WTC11 (cell line): ENCODE measurements at regions not wholly inside any gene's neighbourhood (a gene's known extent, or its start where the extent isn't known, plus 50 kb on each side); places are given as distances from the start of the nearest gene placed in this dataset.

ENCODE experiments used
- CTCF ChIP-seq: fragments of 200-600 bp; IDR thresholded peaks from 2 replicates; pipeline ENCODE4 v1.8.0; 2022; ENCODE audit warnings: antibody characterized with exemption
- ERG ChIP-seq: fragments of 250-450 bp; sonication (Bioruptor Pico); IDR thresholded peaks from 2 replicates; pipeline ENCODE4 v1.8.0; 2021; ENCODE audit warnings: mild to moderate bottlenecking
- NR1H2 ChIP-seq: sonication (generic); formaldehyde crosslinking; IDR thresholded peaks from 2 replicates; pipeline ENCODE4 v1.9.0; 2021; ENCODE audit warnings: mild to moderate bottlenecking, moderate library complexity, missing genetic modification reagents
- ZNF532 ChIP-seq: fragments of 250-450 bp; sonication (Bioruptor Pico); IDR thresholded peaks from 2 replicates; pipeline ENCODE4 v1.9.0; 2021; ENCODE audit warnings: mild to moderate bottlenecking, borderline replicate concordance

GRCh38 chr9:134518004-134518606, 123.5 kb upstream of the COL5A1 start:
- TF ChIP-seq ZNF532 (no peak), ERG (CRISPR knock-in tag) (no peak), NR1H2 (CRISPR knock-in tag) (no peak), CTCF (no peak)
